Stomach (tissue), 8 donors: ENCODE measurements at regions not wholly inside any gene's neighbourhood (a gene's known extent, or its start where the extent isn't known, plus 50 kb on each side); places are given as distances from the start of the nearest gene placed in this dataset.

Source experiments
- DNase-seq, 2 donors: peaks; one replicate each; pipeline versions ENCODE4 v3.0.0 to v3.0.0-alpha.2; 2013 to 2019
- H3K27ac ChIP-seq, 5 donors: fragments of 200-600 bp in 4 of 5; sonication (generic) in 4 of 5; one replicate each; pipeline ENCODE4 v1.5.1; 2013 to 2019; ENCODE audit warnings: mild to moderate bottlenecking in 1 of 5, moderate library complexity in 1 of 5
- H3K27me3 ChIP-seq, 3 donors: fragments of 200-600 bp; sonication (generic); one replicate each; pipeline ENCODE4 v1.5.1; 2017 to 2019; ENCODE audit warnings: mixed run types in 1 of 3
- H3K36me3 ChIP-seq, 4 donors: fragments of 200-600 bp; sonication (generic); 1 replicate in 3 of 4; 2 replicates in 1 of 4; pipeline ENCODE4 v1.5.1; 2016 to 2019
- H3K4me1 ChIP-seq, 4 donors: fragments of 200-600 bp; sonication (generic); one replicate each; pipeline ENCODE4 v1.5.1; 2016 to 2019
- H3K4me3 ChIP-seq, 4 donors: fragments of 200-600 bp; sonication (generic) in 3 of 4; one replicate each; pipeline ENCODE4 v1.5.1; 2016 to 2019; ENCODE audit warnings: mild to moderate bottlenecking in 1 of 4
- H3K9me3 ChIP-seq, 4 donors: fragments of 200-600 bp; sonication (generic); one replicate each; pipeline ENCODE4 v1.5.1; 2016 to 2019
- CTCF ChIP-seq, 7 experiments: fragments of 450-650 bp in 4 of 7; fragments of 200-600 bp in 3 of 7; sonication (generic) in 3 of 7; IDR thresholded peaks; one replicate each; pipeline ENCODE4 v1.5.1; 2016 to 2019; ENCODE audit warnings: antibody characterized with exemption in 7 of 7, control low read depth in 2 of 7, mild to moderate bottlenecking in 1 of 7
- EP300 ChIP-seq: sonication (generic); formaldehyde crosslinking; IDR thresholded peaks from one replicate; pipeline ENCODE4 v1.6.1; 2017; ENCODE audit warnings: antibody characterized with exemption
- POLR2A ChIP-seq, 4 donors: fragments of 450-650 bp; IDR thresholded peaks; one replicate each; pipeline ENCODE4 v1.6.1; 2016; ENCODE audit warnings: antibody characterized with exemption in 4 of 4, control low read depth in 2 of 4, mild to moderate bottlenecking in 1 of 4, moderate library complexity in 1 of 4
- POLR2AphosphoS5 ChIP-seq, 3 donors: sonication (generic); formaldehyde crosslinking; IDR thresholded peaks; one replicate each; pipeline ENCODE4 v1.6.1; 2016; ENCODE audit warnings: antibody characterized with exemption in 3 of 3
- WGBS, 5 donors: extraction: QIAGEN DNeasy Blood & Tissue Kit in 3 of 5; methylation state at CpG; one replicate each; pipeline versions ENCODE4 v1.1.5 to v1.1.7; 2013 to 2018; 5-methylcytosine and 5-hydroxymethylcytosine counted together
- intact Hi-C: fragments of 100-400 bp; cut with DNase I; formaldehyde crosslinking; loops from one replicate; pipeline ENCODE4 v1.15.1; 2023; ENCODE audit warnings: low total_unique reads
- donor health status: healthy with polysubstance abuse.
- donor health status: Bipolar disorder and iron deficiency.
- donor health status: healthy.

- no peak overlapping the region for H3K4me3 ChIP-seq
- DNase-seq: no peak
- no peak for TF ChIP-seq POLR2A (IDR thresholded peaks at IDR 0.05)
- TF ChIP-seq EP300: no peak
- TF ChIP-seq CTCF (IDR thresholded peaks at IDR 0.05): no peak
- no peak for TF ChIP-seq POLR2AphosphoS5 (IDR thresholded peaks at IDR 0.05)
- H3K27ac ChIP-seq: no peak overlapping the region
- no peaks in the 10 kb centered on the region for H3K9me3 ChIP-seq
- no peaks in the 10 kb centered on the region for H3K27me3 ChIP-seq
- intact Hi-C loops: no loop called here
- WGBS, 5 donors: 86 to 92% (median 89%) methylated on average over 6 of the region's 6 CpGs
- H3K36me3 ChIP-seq: no peaks in the 10 kb centered on the region
- H3K4me1 ChIP-seq: peaks cover 5 to 34% (median 21%) of the 10 kb centered on the region in 4 donors
These were observed 88.2 kb upstream of the LCLAT1 start for GRCh38 chr2:30358842-30359241.

DNA sequence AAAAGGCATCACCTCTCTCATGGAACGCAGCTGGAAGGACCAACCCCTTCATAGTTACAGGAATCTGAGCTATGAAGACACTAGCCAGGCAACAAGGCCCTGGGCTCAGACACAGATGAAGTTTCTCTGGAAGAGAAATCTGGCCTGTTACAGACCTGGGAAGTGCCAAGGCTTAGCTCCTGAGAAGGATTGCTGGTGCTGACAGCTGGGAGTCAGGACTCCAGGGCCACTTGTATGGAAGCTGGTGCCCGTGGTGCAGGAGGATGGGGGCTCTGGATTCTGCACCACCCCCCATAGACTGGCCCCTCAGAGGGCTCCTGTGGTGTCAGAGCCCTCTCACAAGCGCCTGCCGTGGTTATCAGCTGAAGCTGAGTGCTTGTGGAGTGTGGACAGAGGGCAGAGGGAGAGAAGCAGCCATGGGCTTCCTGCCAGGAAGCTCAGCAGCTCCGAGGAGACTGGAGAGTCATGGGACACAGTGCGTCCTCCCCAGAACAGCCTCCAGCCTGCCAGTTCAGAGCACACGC lies 87.3 kb upstream of the LCLAT1 start:
- Histone ChIP-seq H3K27me3 (no peaks in the 10 kb centered on the region), H3K27ac (peak overlapping the region in 3 of 5 donors; percentile 32 to 75 (median 65)), H3K4me3 (no peak overlapping the region), H3K4me1 (peaks cover 5 to 34% (median 21%) of the 10 kb centered on the region in 4 donors), H3K9me3 (no peaks in the 10 kb centered on the region), H3K36me3 (no peaks in the 10 kb centered on the region)
- intact Hi-C loops: no loop called here
- TF ChIP-seq EP300 (no peak), POLR2AphosphoS5 (IDR thresholded peaks at IDR 0.05) (no peak), POLR2A (IDR thresholded peaks at IDR 0.05) (no peak), CTCF (IDR thresholded peaks at IDR 0.05) (no peak)
- WGBS, 5 donors: 24 to 52% (median 38%) methylated on average over 4 to 7 of the region's 7 CpGs
- DNase-seq: peak in 1 of 2 donors; percentile 76

GRCh38 chr2:30361751-30362394 lies 85.2 kb upstream of the LCLAT1 start:
- no peaks in the 10 kb centered on the region for H3K27me3 ChIP-seq
- no peaks in the 10 kb centered on the region for H3K9me3 ChIP-seq
- no peak for DNase-seq
- TF ChIP-seq POLR2A (IDR thresholded peaks at IDR 0.05) (no peak), CTCF (IDR thresholded peaks at IDR 0.05) (no peak), EP300 (no peak)
- no peaks in the 10 kb centered on the region for H3K36me3 ChIP-seq
- no peak overlapping the region for H3K4me3 ChIP-seq
- peak overlapping the region in 2 of 5 donors; percentile 59 to 60 for H3K27ac ChIP-seq
- 57 to 71% (median 62%) methylated on average over 10 to 11 of the region's 11 CpGs for WGBS, 5 donors
- peaks cover 9 to 34% (median 22%) of the 10 kb centered on the region in 4 donors for H3K4me1 ChIP-seq
- intact Hi-C loops: no loop called here

DNA sequence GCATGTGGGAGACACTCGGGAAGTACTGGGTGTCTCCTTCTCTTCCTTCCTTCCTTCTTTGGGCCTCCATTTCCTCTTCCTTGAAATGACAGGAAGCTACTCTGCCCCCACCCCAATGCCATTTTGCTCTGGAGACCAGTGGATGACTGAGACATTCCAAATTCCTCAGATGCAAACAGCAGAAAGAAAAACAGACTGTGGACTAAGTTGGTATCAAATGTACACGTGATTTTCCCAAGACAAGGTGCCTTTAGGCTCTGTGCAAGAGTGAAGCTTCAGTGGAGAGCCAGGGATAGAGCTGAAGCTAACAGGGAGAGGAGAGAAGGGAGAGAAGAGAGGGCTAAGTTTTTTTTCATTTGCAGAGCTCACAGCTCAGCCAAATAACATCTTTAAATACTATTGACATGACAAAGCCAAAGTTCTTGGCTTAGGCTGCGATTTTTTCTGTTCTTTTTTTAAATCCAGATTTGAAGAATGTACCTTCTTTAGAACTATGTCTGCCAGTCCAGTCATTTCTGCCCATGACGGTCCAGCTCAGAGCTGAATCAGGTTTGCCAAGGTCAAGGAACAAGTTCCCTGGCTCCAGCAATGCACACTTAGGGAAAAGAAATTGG lies 84.5 kb upstream of the LCLAT1 start:
- no peak for DNase-seq
- Histone ChIP-seq H3K36me3 (no peaks in the 10 kb centered on the region), H3K27me3 (no peaks in the 10 kb centered on the region), H3K9me3 (no peaks in the 10 kb centered on the region), H3K4me1 (peaks cover 9 to 34% (median 22%) of the 10 kb centered on the region in 4 donors), H3K4me3 (no peak overlapping the region), H3K27ac (peak overlapping the region in 2 of 5 donors; percentile 59 to 60)
- intact Hi-C loops: no loop called here
- TF ChIP-seq CTCF (IDR thresholded peaks at IDR 0.05) (no peak), POLR2AphosphoS5 (IDR thresholded peaks at IDR 0.05) (peak in 1 of 3 donors; percentile 19)
- 38 to 49% (median 47%) methylated on average over 4 of the region's 4 CpGs for WGBS, 5 donors
